GM12878 (cell line): ENCODE measurements at regions not wholly inside any gene's neighbourhood (a gene's known extent, or its start where the extent isn't known, plus 50 kb on each side); places are given as distances from the start of the nearest gene placed in this dataset.

Source experiments
- ATAC-seq: fragments of 200-7000 bp; cut with Tn5 transposase; 3 replicates; pipeline ENCODE4 v1.9.1; 2020; ENCODE audit warnings: mild to moderate bottlenecking, moderate library complexity
- BruUV-seq: library from RNA; stranded (reverse); fragments of 400-500 nt; replicated peaks from 2 replicates; lab custom pipeline; 2021; lab: Mats Ljungman, UMichigan
- CTCF ChIA-PET: fragments of 300-600 bp; sonication (Branson Sonifier 250); formaldehyde crosslinking; extraction: SDS; loops from one replicate; lab custom pipeline; 2021; ENCODE audit warnings: inconsistent platforms; lab: Yijun Ruan, JAX
- POLR2A ChIA-PET: fragments of 350-600 bp; formaldehyde crosslinking; extraction: SDS; loops from one replicate; lab custom pipeline; 2021; ENCODE audit warnings: inconsistent platforms; lab: Charles Lee
- RAD21 ChIA-PET: fragments of 300-600 bp; sonication (Branson Sonifier 250); formaldehyde crosslinking; loops from one replicate; lab custom pipeline; 2023; ENCODE audit warnings: antibody characterized with exemption; ENCODE audit not compliant: unreplicated experiment; lab: Charles Lee
- SMC1A ChIA-PET: fragments of 300-600 bp; sonication (Branson Sonifier 250); formaldehyde crosslinking; loops from one replicate; lab custom pipeline; 2023; ENCODE audit not compliant: unreplicated experiment, uncharacterized antibody; lab: Charles Lee
- DNase-seq: peaks from one replicate; pipeline ENCODE4 v3.0.0-alpha.2; 2011; ENCODE audit warnings: low read depth, low spot score
- FAIRE-seq: peaks from 3 replicates; lab custom pipeline; 2011; peaks lifted over from hg19 to GRCh38; lab: Jason Lieb, UNC
- H2AFZ ChIP-seq: 2 replicates; pipeline ENCODE4 v1.6.0; 2011; ENCODE audit warnings: low read depth, low read length, control low read depth; ENCODE audit not compliant: control insufficient read depth
- H3K27ac ChIP-seq: 2 replicates; pipeline ENCODE4 v1.5.1; 2011; ENCODE audit warnings: control low read depth; ENCODE audit not compliant: control insufficient read depth, insufficient read depth
- H3K27me3 ChIP-seq, 2 experiments: replicated peaks in 1 of 2; 2 replicates each; pipeline versions ENCODE4 v1.6.0 to v1.6.1; 2011; ENCODE audit warnings: low read length in 1 of 2; ENCODE audit not compliant: control insufficient read depth in 2 of 2, insufficient read depth in 2 of 2
- H3K36me3 ChIP-seq, 2 experiments: 2 replicates each; pipeline ENCODE4 v1.5.1; 2011; ENCODE audit warnings: low read length in 1 of 2; ENCODE audit not compliant: control insufficient read depth in 2 of 2, insufficient read depth in 2 of 2
- H3K4me1 ChIP-seq: 2 replicates; pipeline ENCODE4 v1.6.1; 2011; ENCODE audit warnings: mild to moderate bottlenecking, low read length, moderate library complexity, mixed read lengths; ENCODE audit not compliant: control insufficient read depth, insufficient read depth
- H3K4me2 ChIP-seq: 2 replicates; pipeline ENCODE4 v1.6.0; 2011; ENCODE audit warnings: control low read depth; ENCODE audit not compliant: control insufficient read depth, insufficient read depth
- H3K4me3 ChIP-seq: fragments of 200-600 bp; sonication (generic); 2 replicates; pipeline ENCODE4 v1.5.1; 2016
- H3K79me2 ChIP-seq: 2 replicates; pipeline ENCODE4 v1.6.0; 2011; ENCODE audit warnings: low read length; ENCODE audit not compliant: control insufficient read depth, insufficient read depth
- H3K9ac ChIP-seq: 2 replicates; pipeline ENCODE4 v1.8.0; 2011; ENCODE audit warnings: low read length, control low read depth, mixed read lengths; ENCODE audit not compliant: control insufficient read depth, insufficient read depth
- H3K9me3 ChIP-seq: replicated peaks from 3 replicates; pipeline ENCODE4 v1.5.1; 2011; ENCODE audit warnings: mild to moderate bottlenecking, low read length; ENCODE audit not compliant: control insufficient read depth, insufficient read depth
- H4K20me1 ChIP-seq: 2 replicates; pipeline ENCODE4 v1.6.0; 2011; ENCODE audit not compliant: control insufficient read depth, insufficient read depth
- BMI1 ChIP-seq: fragments of 450-650 bp; IDR thresholded peaks from 2 replicates; pipeline ENCODE4 v1.6.1; 2016; ENCODE audit warnings: mild to moderate bottlenecking, moderate library complexity, borderline replicate concordance
- IRF4 ChIP-seq: IDR thresholded peaks from 2 replicates; pipeline ENCODE4 v1.6.1; 2011; ENCODE audit warnings: low read depth, low read length
- PML ChIP-seq: IDR thresholded peaks from 2 replicates; pipeline ENCODE4 v1.6.1; 2012; ENCODE audit warnings: low read length, inconsistent platforms
- RELA ChIP-seq: fragments of 450-650 bp; IDR thresholded peaks from 2 replicates; pipeline ENCODE4 v1.8.0; 2014; ENCODE audit warnings: borderline replicate concordance; ENCODE audit not compliant: partially characterized antibody
- ZBTB11 ChIP-seq: fragments of 450-650 bp; formaldehyde crosslinking; IDR thresholded peaks from 2 replicates; pipeline ENCODE4 v1.5.0; 2022; ENCODE audit warnings: mild to moderate bottlenecking, missing genetic modification characterization
- WGBS: methylation state at CpG from one replicate; pipeline ENCODE4 v1.1.6; 2016; ENCODE audit warnings: low lambda C conversion rate; ENCODE audit not compliant: insufficient replicate concordance, insufficient coverage; ENCODE audit errors: missing lambda C conversion rate; 5-methylcytosine and 5-hydroxymethylcytosine counted together
- in situ Hi-C: fragments of 300-500 bp; cut with MboI; formaldehyde crosslinking; loops from 9 replicates; pipeline ENCODE4 v1.14.3; 2018; ENCODE audit warnings: mixed read lengths
- intact Hi-C: fragments of 100-400 bp; cut with micrococcal nuclease; formaldehyde crosslinking; loops from one replicate; pipeline ENCODE4 v1.14.2; 2022; ENCODE audit not compliant: unreplicated experiment
- TF ChIP-seq, protein P1 (sequence below): fragments of 450-650 bp; conservative IDR thresholded peaks from 2 replicates; pipeline ENCODE4 v1.6.1; 2017; ENCODE audit warnings: mild to moderate bottlenecking, moderate library complexity

DNA sequence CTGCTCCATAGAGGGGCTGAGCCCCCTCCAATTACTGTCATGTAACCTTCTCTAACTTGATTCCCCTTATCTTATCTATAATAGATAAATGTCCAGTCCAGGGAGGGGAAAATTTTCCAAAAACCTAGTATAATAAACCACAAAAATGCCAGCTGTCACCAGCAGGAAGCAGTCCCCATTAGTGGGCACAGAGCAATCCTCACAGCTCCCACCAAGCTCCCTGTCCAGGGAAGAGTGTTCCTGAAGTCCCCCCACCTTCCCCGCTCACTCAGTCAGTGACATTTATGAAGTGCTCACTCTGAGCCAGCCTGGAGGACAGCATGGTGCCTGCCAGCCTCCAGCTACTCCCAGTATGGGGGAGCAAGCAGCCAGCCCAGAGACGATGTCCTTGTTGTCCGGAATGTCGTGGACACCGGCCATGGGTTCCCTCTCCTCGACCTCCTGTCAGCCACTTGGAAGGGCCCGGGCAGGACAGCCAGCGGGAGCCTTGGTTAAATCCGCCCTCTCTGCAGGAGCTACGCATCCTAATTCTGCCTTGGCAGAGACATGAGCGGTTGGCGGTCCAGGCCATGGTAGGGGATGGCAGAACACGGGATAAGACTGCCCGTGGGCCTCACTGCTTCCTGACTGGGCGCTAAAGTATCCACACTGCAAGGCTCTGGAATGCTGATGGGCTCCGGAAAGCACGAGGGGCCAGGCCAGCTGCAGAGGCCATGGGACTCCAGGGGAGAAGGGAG is 102.0 kb upstream of the CDH5 start:
- intact Hi-C loops (no loop called here), in situ Hi-C loops (no loop called here)
- Histone ChIP-seq H3K79me2 (no peaks in the 10 kb centered on the region), H4K20me1 (no peaks in the 10 kb centered on the region), H3K4me1 (no peaks in the 10 kb centered on the region), H3K36me3 (no peaks in the 10 kb centered on the region), H3K9me3 (no peaks in the 10 kb centered on the region), H2AFZ (no peak overlapping the region), H3K4me2 (no peak overlapping the region), H3K9ac (no peak overlapping the region), H3K4me3 (no peak overlapping the region), H3K27ac (no peak overlapping the region), H3K27me3 (peaks cover 0 to 3% of the 10 kb centered on the region in 2 experiments; a peak in 3 of 4 replicates)
- BruUV-seq: no TSS peak
- no peak for DNase-seq
- ChIA-PET SMC1A (interaction anchor here (1.0 kb wide), 1 partner anchor 12 kb away, joined by 3 read pairs; no protein-coding TSS in a partner anchor), RAD21 (no interaction called here), POLR2A (no interaction called here), CTCF (interaction anchor here (1.4 kb wide), 1 partner anchor 50 kb away, joined by 3 read pairs; no protein-coding TSS in a partner anchor)
- ATAC-seq: no peak
- WGBS: 25% methylated on average over 17 of the region's 17 CpGs
- FAIRE-seq: no peak
- TF ChIP-seq IRF4 (no peak), RELA (no peak), PML (no peak), BMI1 (no peak), ZBTB11 (CRISPR knock-in tag) (no peak)
- TF ChIP-seq, protein P1, sequence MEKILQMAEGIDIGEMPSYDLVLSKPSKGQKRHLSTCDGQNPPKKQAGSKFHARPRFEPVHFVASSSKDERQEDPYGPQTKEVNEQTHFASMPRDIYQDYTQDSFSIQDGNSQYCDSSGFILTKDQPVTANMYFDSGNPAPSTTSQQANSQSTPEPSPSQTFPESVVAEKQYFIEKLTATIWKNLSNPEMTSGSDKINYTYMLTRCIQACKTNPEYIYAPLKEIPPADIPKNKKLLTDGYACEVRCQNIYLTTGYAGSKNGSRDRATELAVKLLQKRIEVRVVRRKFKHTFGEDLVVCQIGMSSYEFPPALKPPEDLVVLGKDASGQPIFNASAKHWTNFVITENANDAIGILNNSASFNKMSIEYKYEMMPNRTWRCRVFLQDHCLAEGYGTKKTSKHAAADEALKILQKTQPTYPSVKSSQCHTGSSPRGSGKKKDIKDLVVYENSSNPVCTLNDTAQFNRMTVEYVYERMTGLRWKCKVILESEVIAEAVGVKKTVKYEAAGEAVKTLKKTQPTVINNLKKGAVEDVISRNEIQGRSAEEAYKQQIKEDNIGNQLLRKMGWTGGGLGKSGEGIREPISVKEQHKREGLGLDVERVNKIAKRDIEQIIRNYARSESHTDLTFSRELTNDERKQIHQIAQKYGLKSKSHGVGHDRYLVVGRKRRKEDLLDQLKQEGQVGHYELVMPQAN: no peak
